GM20000 (cell line): ENCODE measurements at regions not wholly inside any gene's neighbourhood (a gene's known extent, or its start where the extent isn't known, plus 50 kb on each side); places are given as distances from the start of the nearest gene placed in this dataset.
A peak's percentile ranks its signal among the peaks of the same experiment; 100 is the strongest.

Experiments
- DNase-seq: peaks from one replicate; pipeline ENCODE4 v3.0.0; 2012; ENCODE audit warnings: low spot score
- CTCF ChIP-seq: IDR thresholded peaks from 2 replicates; pipeline ENCODE4 v1.5.1; 2012; ENCODE audit warnings: mild to moderate bottlenecking, control low read depth; ENCODE audit errors: extremely low read depth, missing control alignments

GRCh38 chr3:152176241-152176640, 92.5 kb upstream of the MBNL1 start:
- no peak for DNase-seq
- TF ChIP-seq CTCF = no peak

- no peak for DNase-seq
- TF ChIP-seq CTCF = no peak
Observed at GRCh38 chr3:152176998-152177397, 91.7 kb upstream of the MBNL1 start.

GRCh38 chr3:152177757-152178156, 91.0 kb upstream of the MBNL1 start:
- no peak for TF ChIP-seq CTCF
- no peak for DNase-seq

GRCh38 chr3:152183473-152183872, 85.3 kb upstream of the MBNL1 start:
- peak; percentile 25 for DNase-seq
- TF ChIP-seq CTCF = peak; percentile 42

GRCh38 chr3:152184971-152185686, 83.6 kb upstream of the MBNL1 start:
- TF ChIP-seq CTCF = no peak
- no peak for DNase-seq

- DNase-seq = no peak
- no peak for TF ChIP-seq CTCF
Observed at GRCh38 chr3:152185891-152186630, 82.7 kb upstream of the MBNL1 start.

- no peak for TF ChIP-seq CTCF
Observed at GRCh38 chr3:152190636-152191183, 78.0 kb upstream of the MBNL1 start.

More at GRCh38 chr3:152190636-152191183, 78.0 kb upstream of the MBNL1 start:
- no peak for DNase-seq
